Stimulated activated naive CD8-positive, alpha-beta T cell treated with anti-CD3 and anti-CD28 coated beads, Interleukin-15, Interleukin-2, amounts not matched to agents 100 ng/mL and 50 ng/mL, for 24 hours (primary cell): ENCODE measurements at regions not wholly inside any gene's neighbourhood (a gene's known extent, or its start where the extent isn't known, plus 50 kb on each side); places are given as distances from the start of the nearest gene placed in this dataset.
"Not testable (repeated sequence)": the region's sequence is repeated elsewhere in the genome, so short reads cannot be mapped to it uniquely, and the experiment has no call there.

Experiments
- H3K27ac Mint-ChIP-seq: one replicate; pipeline ENCODE4 v1.8.0; 2021; ENCODE audit warnings: mild to moderate bottlenecking, mixed read lengths
- H3K27me3 Mint-ChIP-seq: one replicate; pipeline ENCODE4 v1.8.0; 2021; ENCODE audit warnings: mixed read lengths
- H3K36me3 Mint-ChIP-seq: one replicate; pipeline ENCODE4 v1.8.0; 2021; ENCODE audit warnings: low read depth, mixed read lengths
- H3K4me1 Mint-ChIP-seq: one replicate; pipeline ENCODE4 v1.8.0; 2021; ENCODE audit warnings: low read depth, mixed read lengths
- H3K4me3 Mint-ChIP-seq: one replicate; pipeline ENCODE4 v1.8.0; 2021; ENCODE audit warnings: mild to moderate bottlenecking, mixed read lengths
- H3K9me3 Mint-ChIP-seq: one replicate; pipeline ENCODE4 v1.8.0; 2021; ENCODE audit warnings: mixed read lengths

GRCh38 chr18:5049124-5049523, 147.9 kb downstream of the AKAIN1 start:
- H3K36me3 Mint-ChIP-seq, result no peaks in the 10 kb centered on the region
- no peak overlapping the region for H3K27ac Mint-ChIP-seq
- peaks cover 5% of the 10 kb centered on the region for H3K27me3 Mint-ChIP-seq
- H3K9me3 Mint-ChIP-seq, result no peaks in the 10 kb centered on the region
- no peaks in the 10 kb centered on the region for H3K4me1 Mint-ChIP-seq
- no peak overlapping the region for H3K4me3 Mint-ChIP-seq

GRCh38 chr18:5040476-5040875, 156.6 kb downstream of the AKAIN1 start:
- Mint-ChIP-seq H3K9me3 (no peaks in the 10 kb centered on the region), H3K4me3 (no peak overlapping the region), H3K27me3 (peaks cover 12% of the 10 kb centered on the region), H3K36me3 (no peaks in the 10 kb centered on the region), H3K27ac (no peak overlapping the region), H3K4me1 (no peaks in the 10 kb centered on the region)

GRCh38 chr18:5036523-5036922, 160.5 kb downstream of the AKAIN1 start:
- Mint-ChIP-seq H3K4me1 (no peaks in the 10 kb centered on the region), H3K4me3 (no peak overlapping the region), H3K36me3 (no peaks in the 10 kb centered on the region), H3K27ac (no peak overlapping the region), H3K27me3 (peaks cover 4% of the 10 kb centered on the region), H3K9me3 (peaks cover 14% of the 10 kb centered on the region)

GRCh38 chr18:5031216-5031615, 165.8 kb downstream of the AKAIN1 start:
- no peaks in the 10 kb centered on the region for H3K36me3 Mint-ChIP-seq

GRCh38 chr18:5030636-5031035, 166.4 kb downstream of the AKAIN1 start:
- Mint-ChIP-seq H3K27me3 (no peaks in the 10 kb centered on the region), H3K9me3 (peaks cover 23% of the 10 kb centered on the region), H3K36me3 (no peaks in the 10 kb centered on the region), H3K27ac (no peak overlapping the region), H3K4me3 (no peak overlapping the region), H3K4me1 (no peaks in the 10 kb centered on the region)

More at GRCh38 chr18:5031216-5031615, 165.8 kb downstream of the AKAIN1 start:
- Mint-ChIP-seq H3K9me3 (peaks cover 23% of the 10 kb centered on the region), H3K27ac (no peak overlapping the region), H3K4me1 (no peaks in the 10 kb centered on the region), H3K4me3 (no peak overlapping the region), H3K27me3 (no peaks in the 10 kb centered on the region)

GRCh38 chr18:5029592-5029991, 167.5 kb downstream of the AKAIN1 start:
- Mint-ChIP-seq H3K27ac (no peak overlapping the region), H3K27me3 (peaks cover 4% of the 10 kb centered on the region), H3K4me3 (no peak overlapping the region), H3K9me3 (peaks cover 23% of the 10 kb centered on the region), H3K4me1 (no peaks in the 10 kb centered on the region), H3K36me3 (no peaks in the 10 kb centered on the region)

GRCh38 chr18:5024741-5025140, 172.3 kb downstream of the AKAIN1 start:
- H3K27me3 Mint-ChIP-seq, result peaks cover 18% of the 10 kb centered on the region
- no peaks in the 10 kb centered on the region for H3K4me1 Mint-ChIP-seq
- H3K36me3 Mint-ChIP-seq, result no peaks in the 10 kb centered on the region
- no peak overlapping the region for H3K4me3 Mint-ChIP-seq
- H3K27ac Mint-ChIP-seq, result no peak overlapping the region
- peaks cover 5% of the 10 kb centered on the region for H3K9me3 Mint-ChIP-seq

- Mint-ChIP-seq H3K4me3 (no peak overlapping the region), H3K9me3 (peaks cover 4% of the 10 kb centered on the region), H3K27ac (no peak overlapping the region), H3K27me3 (peaks cover 18% of the 10 kb centered on the region), H3K4me1 (no peaks in the 10 kb centered on the region), H3K36me3 (no peaks in the 10 kb centered on the region)
Measured at GRCh38 chr18:5021558-5021957, 175.5 kb downstream of the AKAIN1 start.

- Mint-ChIP-seq H3K4me3 (no peak overlapping the region), H3K4me1 (no peaks in the 10 kb centered on the region), H3K27me3 (no peaks in the 10 kb centered on the region), H3K36me3 (no peaks in the 10 kb centered on the region), H3K9me3 (peaks cover 7% of the 10 kb centered on the region), H3K27ac (no peak overlapping the region)
Measured at GRCh38 chr18:5015213-5015612, 181.8 kb downstream of the AKAIN1 start.

- not testable (repeated sequence) for H3K4me1 Mint-ChIP-seq, H3K4me3 Mint-ChIP-seq, H3K36me3 Mint-ChIP-seq, H3K27ac Mint-ChIP-seq, H3K9me3 Mint-ChIP-seq
- peaks cover 24% of the 10 kb centered on the region for H3K27me3 Mint-ChIP-seq
Measured at GRCh38 chr18:5004031-5004820, 192.8 kb downstream of the AKAIN1 start.

- no peaks in the 10 kb centered on the region for H3K9me3 Mint-ChIP-seq
- no peaks in the 10 kb centered on the region for H3K4me1 Mint-ChIP-seq
- no peaks in the 10 kb centered on the region for H3K36me3 Mint-ChIP-seq
- H3K27ac Mint-ChIP-seq, result no peak overlapping the region
- peaks cover under 1% of the 10 kb centered on the region for H3K27me3 Mint-ChIP-seq
- no peak overlapping the region for H3K4me3 Mint-ChIP-seq
Measured at GRCh38 chr18:4994710-4995109, 202.3 kb downstream of the AKAIN1 start.

GRCh38 chr18:4987452-4988405, 209.3 kb downstream of the AKAIN1 start:
- no peaks in the 10 kb centered on the region for H3K36me3 Mint-ChIP-seq
- no peaks in the 10 kb centered on the region for H3K4me1 Mint-ChIP-seq
- no peaks in the 10 kb centered on the region for H3K27me3 Mint-ChIP-seq
- H3K9me3 Mint-ChIP-seq, result peaks cover 11% of the 10 kb centered on the region
- no peak overlapping the region for H3K4me3 Mint-ChIP-seq
- no peak overlapping the region for H3K27ac Mint-ChIP-seq

GRCh38 chr18:4986677-4987076, 210.4 kb downstream of the AKAIN1 start:
- H3K9me3 Mint-ChIP-seq, result peaks cover 13% of the 10 kb centered on the region
- H3K27me3 Mint-ChIP-seq, result no peaks in the 10 kb centered on the region
- H3K4me1 Mint-ChIP-seq, result no peaks in the 10 kb centered on the region
- H3K36me3 Mint-ChIP-seq, result no peaks in the 10 kb centered on the region
- no peak overlapping the region for H3K27ac Mint-ChIP-seq
- H3K4me3 Mint-ChIP-seq, result no peak overlapping the region

- H3K9me3 Mint-ChIP-seq, result peaks cover 13% of the 10 kb centered on the region
- H3K4me3 Mint-ChIP-seq, result no peak overlapping the region
- H3K4me1 Mint-ChIP-seq, result no peaks in the 10 kb centered on the region
- no peaks in the 10 kb centered on the region for H3K27me3 Mint-ChIP-seq
- no peaks in the 10 kb centered on the region for H3K36me3 Mint-ChIP-seq
- no peak overlapping the region for H3K27ac Mint-ChIP-seq
Measured at GRCh38 chr18:4986066-4986465, 211.0 kb downstream of the AKAIN1 start.
